GM21528 (cell line): ENCODE measurements at regions not wholly inside any gene's neighbourhood (a gene's known extent, or its start where the extent isn't known, plus 50 kb on each side); places are given as distances from the start of the nearest gene placed in this dataset.
A peak's percentile ranks its signal among the peaks of the same experiment; 100 is the strongest.
"Not testable (repeated sequence)": the region's sequence is repeated elsewhere in the genome, so short reads cannot be mapped to it uniquely, and the experiment has no call there.

Source experiments
- ATAC-seq: cut with Tn5 transposase; IDR thresholded peaks from one replicate; pipeline ENCODE4 v1.9.1; 2021; ENCODE audit warnings: mild to moderate bottlenecking, moderate library complexity; ENCODE audit not compliant: unreplicated experiment, low FRiP score

GRCh38 chr9:39463696-39464095, 108.2 kb downstream of the SPATA31A1 start:
- peak; percentile 51 for ATAC-seq

GRCh38 chr9:39464122-39464777, 108.8 kb downstream of the SPATA31A1 start:
- peak; percentile 98 for ATAC-seq

GRCh38 chr9:39474499-39474898, 119.0 kb downstream of the SPATA31A1 start:
- peak; percentile 98 for ATAC-seq

- not testable (repeated sequence) for ATAC-seq
Observed at GRCh38 chr9:39483073-39483472, 127.6 kb downstream of the SPATA31A1 start.

- ATAC-seq, result peak; percentile 17
Observed at GRCh38 chr9:39483880-39484279, 128.4 kb downstream of the SPATA31A1 start.

GRCh38 chr9:39484292-39484691, 128.8 kb downstream of the SPATA31A1 start:
- peak; percentile 77 for ATAC-seq

GRCh38 chr9:39487477-39487876, 132.0 kb downstream of the SPATA31A1 start:
- ATAC-seq, result not testable (repeated sequence)

GRCh38 chr9:39496248-39496647, 140.8 kb downstream of the SPATA31A1 start:
- not testable (repeated sequence) for ATAC-seq

GRCh38 chr9:39503178-39503577, 147.7 kb downstream of the SPATA31A1 start:
- ATAC-seq, result not testable (repeated sequence)

- ATAC-seq, result not testable (repeated sequence)
Observed at GRCh38 chr9:39527387-39528029, 172.0 kb downstream of the SPATA31A1 start.

- not testable (repeated sequence) for ATAC-seq
Observed at GRCh38 chr9:39532597-39532996, 177.1 kb downstream of the SPATA31A1 start.

- ATAC-seq, result not testable (repeated sequence)
Observed at GRCh38 chr9:39533001-39533762, 177.7 kb downstream of the SPATA31A1 start.

- not testable (repeated sequence) for ATAC-seq
Observed at GRCh38 chr9:39533763-39534548, 178.5 kb downstream of the SPATA31A1 start.

GRCh38 chr9:39534897-39535296, 179.4 kb downstream of the SPATA31A1 start:
- ATAC-seq, result not testable (repeated sequence)

- not testable (repeated sequence) for ATAC-seq
Observed at GRCh38 chr9:39542157-39542556, 186.7 kb downstream of the SPATA31A1 start.

- not testable (repeated sequence) for ATAC-seq
Observed at GRCh38 chr9:39545079-39545478, 189.6 kb downstream of the SPATA31A1 start.

GRCh38 chr9:39550573-39550972, 195.1 kb downstream of the SPATA31A1 start:
- not testable (repeated sequence) for ATAC-seq

- not testable (repeated sequence) for ATAC-seq
Observed at GRCh38 chr9:39551544-39551943, 196.1 kb downstream of the SPATA31A1 start.

- not testable (repeated sequence) for ATAC-seq
Observed at GRCh38 chr9:39552242-39552881, 196.9 kb downstream of the SPATA31A1 start.

GRCh38 chr9:39554352-39554751, 198.9 kb downstream of the SPATA31A1 start:
- ATAC-seq, result not testable (repeated sequence)
